HG03571 (cell line): ENCODE measurements at regions not wholly inside any gene's neighbourhood (a gene's known extent, or its start where the extent isn't known, plus 50 kb on each side); places are given as distances from the start of the nearest gene placed in this dataset.

ENCODE experiments used
- ATAC-seq: cut with Tn5 transposase; IDR thresholded peaks from one replicate; pipeline ENCODE4 v1.9.1; 2021; ENCODE audit not compliant: unreplicated experiment

- no peak for ATAC-seq
These were observed 332.5 kb downstream of the FRK start for GRCh38 chr6:115728171-115728570.

GRCh38 chr6:115721564-115721963 is 339.1 kb downstream of the FRK start:
- no peak for ATAC-seq

- no peak for ATAC-seq
These were observed 339.8 kb downstream of the FRK start for GRCh38 chr6:115720900-115721299.

- ATAC-seq = no peak
These were observed 343.2 kb downstream of the FRK start for GRCh38 chr6:115717472-115717871.

- peak; percentile 85 for ATAC-seq
These were observed 343.6 kb downstream of the FRK start for GRCh38 chr6:115717062-115717461.

- ATAC-seq = no peak
These were observed 348.3 kb downstream of the FRK start for GRCh38 chr6:115712291-115712961.

- no peak for ATAC-seq
These were observed 351.8 kb downstream of the FRK start for GRCh38 chr6:115708850-115709249.

GRCh38 chr6:115706981-115707380 is 353.7 kb downstream of the FRK start:
- no peak for ATAC-seq

GRCh38 chr6:115706324-115706723 is 354.4 kb downstream of the FRK start:
- ATAC-seq = no peak

- ATAC-seq = no peak
These were observed 356.7 kb downstream of the FRK start for GRCh38 chr6:115704028-115704427.

- no peak for ATAC-seq
These were observed 369.3 kb downstream of the FRK start for GRCh38 chr6:115691433-115691832.

- no peak for ATAC-seq
These were observed 369.8 kb downstream of the FRK start for GRCh38 chr6:115690854-115691253.

- no peak for ATAC-seq
These were observed 378.5 kb downstream of the FRK start for GRCh38 chr6:115681978-115682775.

- no peak for ATAC-seq
These were observed 380.1 kb downstream of the FRK start for GRCh38 chr6:115680621-115681020.

GRCh38 chr6:115677198-115677597 is 383.5 kb downstream of the FRK start:
- no peak for ATAC-seq

GRCh38 chr6:115675443-115675842 is 385.2 kb downstream of the FRK start:
- ATAC-seq = no peak

- ATAC-seq = no peak
These were observed 391.9 kb downstream of the FRK start for GRCh38 chr6:115668781-115669180.

GRCh38 chr6:115668211-115668610 is 392.5 kb downstream of the FRK start:
- ATAC-seq = no peak

GRCh38 chr6:115667478-115668026 is 393.1 kb downstream of the FRK start:
- no peak for ATAC-seq

GRCh38 chr6:115666997-115667396 is 393.7 kb downstream of the FRK start:
- ATAC-seq = no peak

- no peak for ATAC-seq
These were observed 395.4 kb downstream of the FRK start for GRCh38 chr6:115665310-115665709.

- no peak for ATAC-seq
These were observed 397.0 kb downstream of the FRK start for GRCh38 chr6:115663681-115664080.
